Endothelial cell of umbilical vein (primary cell): ENCODE measurements at regions not wholly inside any gene's neighbourhood (a gene's known extent, or its start where the extent isn't known, plus 50 kb on each side); places are given as distances from the start of the nearest gene placed in this dataset.

Source experiments
- EZH2 ChIP-seq: IDR thresholded peaks from 2 replicates; pipeline ENCODE4 v1.6.1; 2012; ENCODE audit warnings: borderline replicate concordance, low read depth, mild to moderate bottlenecking, moderate library complexity, low read length, inconsistent platforms; ENCODE audit not compliant: severe bottlenecking
- MYC ChIP-seq: IDR thresholded peaks from one replicate; pipeline ENCODE4 v1.6.1; 2011; ENCODE audit warnings: mild to moderate bottlenecking, low read depth, low read length
- POLR2A ChIP-seq: IDR thresholded peaks from 2 replicates; pipeline ENCODE4 v1.6.1; 2012; ENCODE audit warnings: low read depth, mild to moderate bottlenecking, control low read depth, low read length
- POLR2AphosphoS5 ChIP-seq: IDR thresholded peaks from 2 replicates; pipeline ENCODE4 v1.6.1; 2012; ENCODE audit warnings: low read depth, mild to moderate bottlenecking, control low read depth, low read length, moderate library complexity; ENCODE audit not compliant: insufficient read depth
- TF ChIP-seq, protein P1 (sequence below), 2 donors: IDR thresholded peaks; 1 replicate in 1 of 2; 2 replicates in 1 of 2; pipeline ENCODE4 v1.5.1; 2011; ENCODE audit warnings: low read length in 2 of 2, mild to moderate bottlenecking in 2 of 2, moderate library complexity in 2 of 2, control low read depth in 1 of 2, inconsistent platforms in 1 of 2, low read depth in 1 of 2; ENCODE audit not compliant: insufficient read depth in 1 of 2; ENCODE audit errors: extremely low read depth in 1 of 2

DNA sequence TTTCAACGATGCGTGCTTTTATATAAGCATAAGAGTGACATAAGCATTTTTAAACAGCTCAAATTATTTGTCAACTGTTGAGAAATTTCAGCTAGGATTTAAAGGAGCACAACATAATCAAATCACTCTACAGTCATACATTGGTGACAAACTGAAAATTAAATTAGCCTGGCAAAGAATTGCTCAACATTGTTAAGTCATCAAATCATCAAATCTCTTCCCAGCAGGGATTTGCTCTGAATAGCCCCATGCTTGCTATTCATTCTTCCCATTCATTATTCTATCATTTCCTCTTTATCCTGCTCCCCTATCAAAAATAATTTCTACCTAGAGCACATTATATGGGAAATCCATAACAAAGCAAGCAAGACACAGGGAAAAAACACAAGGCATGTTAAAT, 198.7 kb upstream of the LUZP2 start:
- TF ChIP-seq, protein P1, sequence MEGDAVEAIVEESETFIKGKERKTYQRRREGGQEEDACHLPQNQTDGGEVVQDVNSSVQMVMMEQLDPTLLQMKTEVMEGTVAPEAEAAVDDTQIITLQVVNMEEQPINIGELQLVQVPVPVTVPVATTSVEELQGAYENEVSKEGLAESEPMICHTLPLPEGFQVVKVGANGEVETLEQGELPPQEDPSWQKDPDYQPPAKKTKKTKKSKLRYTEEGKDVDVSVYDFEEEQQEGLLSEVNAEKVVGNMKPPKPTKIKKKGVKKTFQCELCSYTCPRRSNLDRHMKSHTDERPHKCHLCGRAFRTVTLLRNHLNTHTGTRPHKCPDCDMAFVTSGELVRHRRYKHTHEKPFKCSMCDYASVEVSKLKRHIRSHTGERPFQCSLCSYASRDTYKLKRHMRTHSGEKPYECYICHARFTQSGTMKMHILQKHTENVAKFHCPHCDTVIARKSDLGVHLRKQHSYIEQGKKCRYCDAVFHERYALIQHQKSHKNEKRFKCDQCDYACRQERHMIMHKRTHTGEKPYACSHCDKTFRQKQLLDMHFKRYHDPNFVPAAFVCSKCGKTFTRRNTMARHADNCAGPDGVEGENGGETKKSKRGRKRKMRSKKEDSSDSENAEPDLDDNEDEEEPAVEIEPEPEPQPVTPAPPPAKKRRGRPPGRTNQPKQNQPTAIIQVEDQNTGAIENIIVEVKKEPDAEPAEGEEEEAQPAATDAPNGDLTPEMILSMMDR (IDR thresholded peaks at IDR 0.05; ENCODE audit: extremely low read depth in 1 of 2, insufficient read depth in 1 of 2, low read depth in 1 of 2, low read length in 2 of 2) = no peak
- TF ChIP-seq EZH2 (no peak), MYC (no peak), POLR2AphosphoS5 (no peak), POLR2A (no peak)
